ENCODE measurements at regions not wholly inside any gene's neighbourhood (a gene's known extent, or its start where the extent isn't known, plus 50 kb on each side); places are given as distances from the start of the nearest gene placed in this dataset.

DNA sequence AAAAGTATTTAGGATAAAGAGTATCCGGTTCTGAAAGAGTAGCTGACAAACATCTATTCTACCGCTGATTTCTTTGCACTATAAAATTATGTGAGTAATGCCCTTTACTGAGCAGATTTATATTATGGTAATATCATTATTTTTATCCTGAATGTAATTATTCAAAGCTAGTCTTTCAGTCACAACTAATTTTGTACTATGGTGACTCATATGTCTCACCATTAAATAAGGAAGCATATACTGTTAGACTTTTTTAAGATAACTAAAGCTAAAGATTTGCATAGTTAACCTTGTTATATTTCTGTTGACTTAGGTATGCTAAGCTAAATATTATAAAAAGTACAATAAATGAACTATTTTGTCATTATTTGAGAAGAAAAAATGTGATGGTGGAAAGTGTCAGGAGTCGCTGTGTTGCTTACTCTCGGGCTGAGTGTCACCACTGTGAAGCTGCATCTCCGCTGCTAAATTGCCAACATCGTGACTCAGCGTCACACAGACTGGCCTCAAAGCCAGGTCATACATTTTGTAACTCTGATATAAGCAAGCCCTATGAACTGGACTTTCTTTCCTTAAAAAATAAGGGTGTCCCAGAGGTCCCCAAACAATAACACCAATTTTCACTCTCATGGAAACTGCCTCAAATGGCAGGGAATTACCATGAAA is 69.1 kb upstream of the SSTR1 start:
- H3K36me3 Mint-ChIP-seq (ENCODE audit: unreplicated experiment): no peaks in the 10 kb centered on the region
- no peaks in the 10 kb centered on the region for H3K4me1 Mint-ChIP-seq (ENCODE audit: unreplicated experiment)
- H3K4me3 Mint-ChIP-seq (ENCODE audit: unreplicated experiment): no peak overlapping the region
- no peak for DNase-seq (ENCODE audit: extremely low spot score, unreplicated experiment)
- H3K27me3 Mint-ChIP-seq (ENCODE audit: unreplicated experiment): no peaks in the 10 kb centered on the region
- TF ChIP-seq, protein P1, sequence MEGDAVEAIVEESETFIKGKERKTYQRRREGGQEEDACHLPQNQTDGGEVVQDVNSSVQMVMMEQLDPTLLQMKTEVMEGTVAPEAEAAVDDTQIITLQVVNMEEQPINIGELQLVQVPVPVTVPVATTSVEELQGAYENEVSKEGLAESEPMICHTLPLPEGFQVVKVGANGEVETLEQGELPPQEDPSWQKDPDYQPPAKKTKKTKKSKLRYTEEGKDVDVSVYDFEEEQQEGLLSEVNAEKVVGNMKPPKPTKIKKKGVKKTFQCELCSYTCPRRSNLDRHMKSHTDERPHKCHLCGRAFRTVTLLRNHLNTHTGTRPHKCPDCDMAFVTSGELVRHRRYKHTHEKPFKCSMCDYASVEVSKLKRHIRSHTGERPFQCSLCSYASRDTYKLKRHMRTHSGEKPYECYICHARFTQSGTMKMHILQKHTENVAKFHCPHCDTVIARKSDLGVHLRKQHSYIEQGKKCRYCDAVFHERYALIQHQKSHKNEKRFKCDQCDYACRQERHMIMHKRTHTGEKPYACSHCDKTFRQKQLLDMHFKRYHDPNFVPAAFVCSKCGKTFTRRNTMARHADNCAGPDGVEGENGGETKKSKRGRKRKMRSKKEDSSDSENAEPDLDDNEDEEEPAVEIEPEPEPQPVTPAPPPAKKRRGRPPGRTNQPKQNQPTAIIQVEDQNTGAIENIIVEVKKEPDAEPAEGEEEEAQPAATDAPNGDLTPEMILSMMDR (IDR thresholded peaks at IDR 0.05): no peak
- no peaks in the 10 kb centered on the region for H3K9me3 Mint-ChIP-seq (ENCODE audit: unreplicated experiment)
- no peak overlapping the region for H3K27ac Mint-ChIP-seq (ENCODE audit: unreplicated experiment)

DNA sequence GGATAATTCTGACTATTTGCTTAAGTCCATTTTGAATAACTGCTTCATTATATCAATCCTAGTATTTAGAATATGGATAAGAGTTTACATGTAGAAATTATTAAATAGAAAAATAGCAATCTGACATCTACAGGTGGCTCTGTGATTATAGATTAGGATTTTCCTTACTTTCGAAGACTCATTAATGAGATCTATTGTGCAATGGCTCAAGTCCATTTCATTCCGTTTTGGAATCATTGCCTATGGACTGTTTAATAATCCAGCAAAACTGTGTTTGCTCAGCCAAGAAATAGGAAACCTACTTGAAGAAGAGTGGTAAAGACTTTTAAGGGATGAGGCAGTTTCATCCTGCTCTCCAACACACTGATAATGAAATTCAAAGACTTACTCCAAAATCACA is 67.8 kb upstream of the SSTR1 start:
- TF ChIP-seq, protein P1 (IDR thresholded peaks at IDR 0.05): no peak
- no peak overlapping the region for H3K4me3 Mint-ChIP-seq (ENCODE audit: unreplicated experiment)
- no peak overlapping the region for H3K27ac Mint-ChIP-seq (ENCODE audit: unreplicated experiment)
- H3K27me3 Mint-ChIP-seq (ENCODE audit: unreplicated experiment): no peaks in the 10 kb centered on the region
- no peaks in the 10 kb centered on the region for H3K9me3 Mint-ChIP-seq (ENCODE audit: unreplicated experiment)
- no peaks in the 10 kb centered on the region for H3K36me3 Mint-ChIP-seq (ENCODE audit: unreplicated experiment)
- no peaks in the 10 kb centered on the region for H3K4me1 Mint-ChIP-seq (ENCODE audit: unreplicated experiment)
- DNase-seq (ENCODE audit: extremely low spot score, unreplicated experiment): no peak

DNA sequence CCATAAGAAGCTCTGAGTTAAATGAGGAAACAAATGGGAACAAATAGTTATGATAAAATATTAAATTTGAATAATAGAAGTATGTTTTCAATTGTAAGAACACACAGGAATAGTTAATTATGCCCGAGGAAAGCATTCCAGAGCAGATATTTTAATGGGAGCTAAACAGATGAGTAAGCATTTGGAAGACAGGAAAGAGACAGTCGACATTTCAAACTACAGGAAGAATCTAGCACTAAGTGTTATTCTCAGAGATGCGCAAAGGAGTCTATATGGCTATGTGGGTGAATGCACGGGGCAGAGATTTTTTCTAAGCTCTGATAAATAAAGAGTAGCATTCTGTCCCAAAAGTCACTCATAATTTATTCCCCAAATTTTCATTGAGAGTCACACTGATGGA is 64.5 kb upstream of the SSTR1 start:
- Mint-ChIP-seq H3K27ac (ENCODE audit: unreplicated experiment) (no peak overlapping the region), H3K4me1 (ENCODE audit: unreplicated experiment) (no peaks in the 10 kb centered on the region), H3K27me3 (ENCODE audit: unreplicated experiment) (no peaks in the 10 kb centered on the region), H3K9me3 (ENCODE audit: unreplicated experiment) (no peaks in the 10 kb centered on the region), H3K36me3 (ENCODE audit: unreplicated experiment) (no peaks in the 10 kb centered on the region), H3K4me3 (ENCODE audit: unreplicated experiment) (no peak overlapping the region)
- DNase-seq (ENCODE audit: extremely low spot score, unreplicated experiment): no peak
- TF ChIP-seq, protein P1 (IDR thresholded peaks at IDR 0.05): no peak

DNA sequence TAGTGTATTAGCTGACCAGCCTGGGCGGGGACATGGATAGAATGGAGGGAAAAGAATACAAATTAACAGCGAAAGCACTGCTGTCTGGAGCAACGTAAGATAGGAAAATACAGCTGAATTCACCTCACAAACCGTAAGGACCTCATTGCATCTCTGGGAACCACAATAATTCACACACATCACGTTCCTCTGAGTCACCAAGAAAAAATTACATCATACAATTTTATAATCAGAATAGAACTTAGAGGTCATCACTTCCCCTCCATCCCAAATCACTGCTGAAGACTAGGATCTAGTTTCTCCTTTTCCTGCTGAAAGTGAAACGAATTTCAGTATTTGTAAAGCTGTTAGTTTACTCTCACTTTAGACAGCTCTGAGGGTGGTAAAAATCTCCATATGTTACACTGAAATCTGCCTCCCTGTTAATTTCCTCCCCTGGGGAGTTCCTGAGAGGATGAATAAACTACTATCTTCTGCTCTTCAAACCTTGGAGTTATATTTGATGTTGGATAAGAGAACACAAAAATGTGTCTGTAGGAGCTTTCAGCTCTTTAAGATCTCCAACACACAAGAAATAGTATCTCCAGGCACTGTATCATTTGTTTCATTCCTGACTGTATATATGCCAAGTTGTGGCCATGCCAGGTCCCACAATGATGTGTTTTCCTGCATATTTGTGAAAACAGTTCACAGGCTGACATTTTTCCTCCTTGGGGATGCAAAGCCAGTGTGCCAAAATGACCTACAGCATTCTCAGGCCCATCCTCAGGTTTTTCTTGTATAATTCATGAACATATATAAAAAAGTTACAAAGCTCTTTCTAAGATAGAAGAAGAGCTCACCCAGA is 63.8 kb upstream of the SSTR1 start:
- Mint-ChIP-seq H3K27me3 (ENCODE audit: unreplicated experiment) (no peaks in the 10 kb centered on the region), H3K27ac (ENCODE audit: unreplicated experiment) (no peak overlapping the region), H3K9me3 (ENCODE audit: unreplicated experiment) (no peaks in the 10 kb centered on the region), H3K4me1 (ENCODE audit: unreplicated experiment) (no peaks in the 10 kb centered on the region), H3K36me3 (ENCODE audit: unreplicated experiment) (no peaks in the 10 kb centered on the region), H3K4me3 (ENCODE audit: unreplicated experiment) (no peak overlapping the region)
- no peak for DNase-seq (ENCODE audit: extremely low spot score, unreplicated experiment)
- TF ChIP-seq, protein P1 (IDR thresholded peaks at IDR 0.05): no peak

DNA sequence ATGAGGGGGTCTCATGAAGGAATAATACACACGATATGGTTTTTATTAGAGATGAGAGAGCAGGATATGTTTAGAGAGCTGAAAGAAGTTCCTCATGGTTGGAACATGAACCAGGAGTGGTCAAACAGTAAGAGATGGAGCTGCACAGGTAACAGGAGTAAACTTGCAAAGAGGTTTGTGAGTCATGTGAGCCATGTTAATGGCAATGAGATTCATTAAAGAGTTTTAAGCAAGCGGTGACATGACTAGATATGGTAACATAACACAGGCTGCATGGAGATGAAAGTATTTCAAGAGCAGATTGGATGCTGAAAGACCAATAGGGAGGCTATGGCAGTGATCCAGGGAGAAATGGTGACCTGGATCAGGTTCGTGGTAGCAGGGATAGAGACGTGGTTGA is 62.6 kb upstream of the SSTR1 start:
- TF ChIP-seq, protein P1 (IDR thresholded peaks at IDR 0.05): no peak
- Mint-ChIP-seq H3K36me3 (ENCODE audit: unreplicated experiment) (no peaks in the 10 kb centered on the region), H3K27ac (ENCODE audit: unreplicated experiment) (no peak overlapping the region), H3K4me3 (ENCODE audit: unreplicated experiment) (no peak overlapping the region), H3K9me3 (ENCODE audit: unreplicated experiment) (no peaks in the 10 kb centered on the region), H3K4me1 (ENCODE audit: unreplicated experiment) (no peaks in the 10 kb centered on the region), H3K27me3 (ENCODE audit: unreplicated experiment) (no peaks in the 10 kb centered on the region)
- DNase-seq (ENCODE audit: extremely low spot score, unreplicated experiment): no peak

Measured in osteocyte (in vitro differentiated cells).